ENCODE measurements at regions not wholly inside any gene's neighbourhood (a gene's known extent, or its start where the extent isn't known, plus 50 kb on each side); places are given as distances from the start of the nearest gene placed in this dataset.

- no peak overlapping the region for H2BK15ac ChIP-seq (ENCODE audit: low read depth, poor library complexity, severe bottlenecking)
These were observed 143.7 kb downstream of the DNAJB6 start for GRCh38 chr7:157480371-157481050.

GRCh38 chr7:157481389-157481788 is 144.6 kb downstream of the DNAJB6 start:
- WGBS = 83% methylated on average over 6 of the region's 6 CpGs
- Histone ChIP-seq H3K4ac (ENCODE audit: low read depth in 1 of 2, low read length in 2 of 2) (no peak overlapping the region), H2AFZ (ENCODE audit: low read depth, low read length) (no peak overlapping the region), H3K4me1 (ENCODE audit: control insufficient read depth, insufficient read depth, low read depth, low read length) (no peaks in the 10 kb centered on the region), H3K18ac (ENCODE audit: low read depth in 1 of 2, low read length in 2 of 2) (no peak overlapping the region), H3K4me3 (ENCODE audit: insufficient read depth in 1 of 2, low read depth in 1 of 2, low read length in 2 of 2) (no peak overlapping the region), H3K14ac (ENCODE audit: low read length in 2 of 2) (no peak overlapping the region), H3K79me1 (replicated peaks; ENCODE audit: low read length, poor library complexity, severe bottlenecking) (no peaks in the 10 kb centered on the region), H2BK12ac (ENCODE audit: low read length in 2 of 2) (no peak overlapping the region), H3K36me3 (ENCODE audit: control insufficient read depth in 1 of 2, insufficient read depth in 2 of 2, low read depth in 1 of 2, low read length in 2 of 2) (no peaks in the 10 kb centered on the region), H3K23ac (ENCODE audit: low read length in 2 of 2) (no peak overlapping the region), H2BK15ac (ENCODE audit: low read depth, poor library complexity, severe bottlenecking) (no peak overlapping the region), H2BK120ac (ENCODE audit: low read depth, low read length) (no peak overlapping the region), H2AK5ac (ENCODE audit: low read length, severe bottlenecking) (no peak overlapping the region), H3K27me3 (ENCODE audit: control insufficient read depth in 1 of 2, insufficient read depth in 1 of 2, low read length in 2 of 2) (peaks cover 0 to 7% of the 10 kb centered on the region in 2 experiments), H2BK5ac (ENCODE audit: low read depth, low read length, poor library complexity, severe bottlenecking) (no peak overlapping the region), H4K91ac (ENCODE audit: low read length) (no peak overlapping the region), H4K8ac (ENCODE audit: low read length) (no peak overlapping the region), H3K9ac (ENCODE audit: low read length) (no peak overlapping the region), H3K4me2 (ENCODE audit: low read length, poor library complexity, severe bottlenecking) (no peak overlapping the region), H3K27ac (ENCODE audit: low read length, poor library complexity, severe bottlenecking) (no peak overlapping the region), H3K9me3 (ENCODE audit: control insufficient read depth, low read length) (no peaks in the 10 kb centered on the region)
- DNase-seq = no peak

More at GRCh38 chr7:157480371-157481050, 143.7 kb downstream of the DNAJB6 start:
- Histone ChIP-seq H3K27me3 (ENCODE audit: control insufficient read depth in 1 of 2, insufficient read depth in 1 of 2, low read length in 2 of 2) (peaks cover 0 to 7% of the 10 kb centered on the region in 2 experiments), H3K79me1 (replicated peaks; ENCODE audit: low read length, poor library complexity, severe bottlenecking) (no peaks in the 10 kb centered on the region), H3K23ac (ENCODE audit: low read length in 2 of 2) (no peak overlapping the region), H2BK12ac (ENCODE audit: low read length in 2 of 2) (no peak overlapping the region), H3K36me3 (ENCODE audit: control insufficient read depth in 1 of 2, insufficient read depth in 2 of 2, low read depth in 1 of 2, low read length in 2 of 2) (no peaks in the 10 kb centered on the region), H2AK5ac (ENCODE audit: low read length, severe bottlenecking) (no peak overlapping the region), H3K9ac (ENCODE audit: low read length) (no peak overlapping the region), H3K27ac (ENCODE audit: low read length, poor library complexity, severe bottlenecking) (no peak overlapping the region), H3K9me3 (ENCODE audit: control insufficient read depth, low read length) (no peaks in the 10 kb centered on the region), H3K4me3 (ENCODE audit: insufficient read depth in 1 of 2, low read depth in 1 of 2, low read length in 2 of 2) (no peak overlapping the region), H2BK120ac (ENCODE audit: low read depth, low read length) (no peak overlapping the region), H3K4me2 (ENCODE audit: low read length, poor library complexity, severe bottlenecking) (no peak overlapping the region), H2AFZ (ENCODE audit: low read depth, low read length) (no peak overlapping the region), H3K4me1 (ENCODE audit: control insufficient read depth, insufficient read depth, low read depth, low read length) (no peaks in the 10 kb centered on the region), H3K4ac (ENCODE audit: low read depth in 1 of 2, low read length in 2 of 2) (no peak overlapping the region), H4K8ac (ENCODE audit: low read length) (no peak overlapping the region), H4K91ac (ENCODE audit: low read length) (no peak overlapping the region), H3K14ac (ENCODE audit: low read length in 2 of 2) (no peak overlapping the region), H3K18ac (ENCODE audit: low read depth in 1 of 2, low read length in 2 of 2) (no peak overlapping the region), H2BK5ac (ENCODE audit: low read depth, low read length, poor library complexity, severe bottlenecking) (no peak overlapping the region)
- WGBS = 82% methylated on average over 19 of the region's 20 CpGs
- DNase-seq = no peak

GRCh38 chr7:157482025-157482424 is 145.2 kb downstream of the DNAJB6 start:
- H2BK12ac ChIP-seq (ENCODE audit: low read length in 2 of 2) = no peak overlapping the region
- no peak overlapping the region for H3K18ac ChIP-seq (ENCODE audit: low read depth in 1 of 2, low read length in 2 of 2)
- no peak overlapping the region for H4K8ac ChIP-seq (ENCODE audit: low read length)
- H2BK15ac ChIP-seq (ENCODE audit: low read depth, poor library complexity, severe bottlenecking) = no peak overlapping the region
- H3K4me2 ChIP-seq (ENCODE audit: low read length, poor library complexity, severe bottlenecking) = no peak overlapping the region
- no peak overlapping the region for H3K23ac ChIP-seq (ENCODE audit: low read length in 2 of 2)
- H3K4ac ChIP-seq (ENCODE audit: low read depth in 1 of 2, low read length in 2 of 2) = no peak overlapping the region
- no peak overlapping the region for H3K27ac ChIP-seq (ENCODE audit: low read length, poor library complexity, severe bottlenecking)
- no peak overlapping the region for H3K4me3 ChIP-seq (ENCODE audit: insufficient read depth in 1 of 2, low read depth in 1 of 2, low read length in 2 of 2)
- no peak overlapping the region for H3K9ac ChIP-seq (ENCODE audit: low read length)
- no peak overlapping the region for H2AK5ac ChIP-seq (ENCODE audit: low read length, severe bottlenecking)
- no peak overlapping the region for H2AFZ ChIP-seq (ENCODE audit: low read depth, low read length)
- H3K4me1 ChIP-seq (ENCODE audit: control insufficient read depth, insufficient read depth, low read depth, low read length) = no peaks in the 10 kb centered on the region
- H4K91ac ChIP-seq (ENCODE audit: low read length) = no peak overlapping the region
- H3K27me3 ChIP-seq (ENCODE audit: control insufficient read depth in 1 of 2, insufficient read depth in 1 of 2, low read length in 2 of 2) = peaks cover 0 to 7% of the 10 kb centered on the region in 2 experiments
- 92% methylated on average over 8 of the region's 8 CpGs for WGBS
- no peak overlapping the region for H2BK120ac ChIP-seq (ENCODE audit: low read depth, low read length)
- DNase-seq = peak; percentile 15
- no peaks in the 10 kb centered on the region for H3K79me1 ChIP-seq (replicated peaks; ENCODE audit: low read length, poor library complexity, severe bottlenecking)
- H3K36me3 ChIP-seq (ENCODE audit: control insufficient read depth in 1 of 2, insufficient read depth in 2 of 2, low read depth in 1 of 2, low read length in 2 of 2) = no peaks in the 10 kb centered on the region
- no peak overlapping the region for H2BK5ac ChIP-seq (ENCODE audit: low read depth, low read length, poor library complexity, severe bottlenecking)
- no peaks in the 10 kb centered on the region for H3K9me3 ChIP-seq (ENCODE audit: control insufficient read depth, low read length)
- H3K14ac ChIP-seq (ENCODE audit: low read length in 2 of 2) = no peak overlapping the region

GRCh38 chr7:157482517-157483087 is 145.8 kb downstream of the DNAJB6 start:
- no peaks in the 10 kb centered on the region for H3K36me3 ChIP-seq (ENCODE audit: control insufficient read depth in 1 of 2, insufficient read depth in 2 of 2, low read depth in 1 of 2, low read length in 2 of 2)
- no peak overlapping the region for H3K18ac ChIP-seq (ENCODE audit: low read depth in 1 of 2, low read length in 2 of 2)
- no peak overlapping the region for H2BK15ac ChIP-seq (ENCODE audit: low read depth, poor library complexity, severe bottlenecking)
- no peak overlapping the region for H2BK12ac ChIP-seq (ENCODE audit: low read length in 2 of 2)
- H2BK5ac ChIP-seq (ENCODE audit: low read depth, low read length, poor library complexity, severe bottlenecking) = no peak overlapping the region
- no peak overlapping the region for H3K27ac ChIP-seq (ENCODE audit: low read length, poor library complexity, severe bottlenecking)
- no peak overlapping the region for H2AK5ac ChIP-seq (ENCODE audit: low read length, severe bottlenecking)
- H4K8ac ChIP-seq (ENCODE audit: low read length) = no peak overlapping the region
- no peak overlapping the region for H3K9ac ChIP-seq (ENCODE audit: low read length)
- no peak overlapping the region for H3K4ac ChIP-seq (ENCODE audit: low read depth in 1 of 2, low read length in 2 of 2)
- no peak overlapping the region for H3K23ac ChIP-seq (ENCODE audit: low read length in 2 of 2)
- no peak for DNase-seq
- no peaks in the 10 kb centered on the region for H3K9me3 ChIP-seq (ENCODE audit: control insufficient read depth, low read length)
- H3K4me3 ChIP-seq (ENCODE audit: insufficient read depth in 1 of 2, low read depth in 1 of 2, low read length in 2 of 2) = no peak overlapping the region
- H2BK120ac ChIP-seq (ENCODE audit: low read depth, low read length) = no peak overlapping the region
- no peaks in the 10 kb centered on the region for H3K79me1 ChIP-seq (replicated peaks; ENCODE audit: low read length, poor library complexity, severe bottlenecking)
- H3K4me1 ChIP-seq (ENCODE audit: control insufficient read depth, insufficient read depth, low read depth, low read length) = no peaks in the 10 kb centered on the region
- no peak overlapping the region for H2AFZ ChIP-seq (ENCODE audit: low read depth, low read length)
- 56% methylated on average over 4 of the region's 7 CpGs for WGBS
- H3K4me2 ChIP-seq (ENCODE audit: low read length, poor library complexity, severe bottlenecking) = no peak overlapping the region
- no peak overlapping the region for H3K14ac ChIP-seq (ENCODE audit: low read length in 2 of 2)
- H3K27me3 ChIP-seq (ENCODE audit: control insufficient read depth in 1 of 2, insufficient read depth in 1 of 2, low read length in 2 of 2) = peaks cover 0 to 5% of the 10 kb centered on the region in 2 experiments
- H4K91ac ChIP-seq (ENCODE audit: low read length) = no peak overlapping the region
